ENCODE measurements at regions not wholly inside any gene's neighbourhood (a gene's known extent, or its start where the extent isn't known, plus 50 kb on each side); places are given as distances from the start of the nearest gene placed in this dataset.

- intact Hi-C loops (cut with DNase I) = no loop called here
- no peak overlapping the region for H3K27ac ChIP-seq
- no peak for TF ChIP-seq CTCF (IDR thresholded peaks at IDR 0.05)
- peaks cover 0 to 11% of the 10 kb centered on the region in 2 donors for H3K9me3 ChIP-seq
- H3K36me3 ChIP-seq = no peaks in the 10 kb centered on the region
- ATAC-seq (no peak), DNase-seq (no peak)
- no peak overlapping the region for H3K4me3 ChIP-seq
- peaks cover 0 to 8% of the 10 kb centered on the region in 2 donors for H3K4me1 ChIP-seq
- H3K27me3 ChIP-seq = no peaks in the 10 kb centered on the region
Observed at GRCh38 chr12:19034937-19035336, 94.6 kb upstream of the PLEKHA5 start.

- no peaks in the 10 kb centered on the region for H3K27me3 ChIP-seq
- no peak overlapping the region for H3K27ac ChIP-seq
- H3K4me1 ChIP-seq = peaks cover 0 to 8% of the 10 kb centered on the region in 2 donors
- intact Hi-C loops (cut with DNase I) = no loop called here
- no peak overlapping the region for H3K4me3 ChIP-seq
- ATAC-seq (peak; percentile 55), DNase-seq (no peak)
- H3K36me3 ChIP-seq = no peaks in the 10 kb centered on the region
- peaks cover 0 to 11% of the 10 kb centered on the region in 2 donors for H3K9me3 ChIP-seq
- TF ChIP-seq CTCF (IDR thresholded peaks at IDR 0.05) = no peak
Observed at GRCh38 chr12:19035536-19035935, 94.0 kb upstream of the PLEKHA5 start.

- intact Hi-C loops (cut with DNase I) = no loop called here
- no peaks in the 10 kb centered on the region for H3K27me3 ChIP-seq
- peak in 1 of 4 donors; percentile 30 for DNase-seq
- no peaks in the 10 kb centered on the region for H3K36me3 ChIP-seq
- peaks cover 0 to 11% of the 10 kb centered on the region in 2 donors for H3K9me3 ChIP-seq
- H3K4me1 ChIP-seq = peaks cover 0 to 8% of the 10 kb centered on the region in 2 donors
- no peak overlapping the region for H3K4me3 ChIP-seq
- no peak for TF ChIP-seq CTCF (IDR thresholded peaks at IDR 0.05)
- H3K27ac ChIP-seq = peak overlapping the region in 1 of 2 donors; percentile 1
- ATAC-seq = peak; percentile 81
Observed at GRCh38 chr12:19036673-19037357, 92.7 kb upstream of the PLEKHA5 start.

- DNase-seq (no peak), ATAC-seq (no peak)
- H3K9me3 ChIP-seq = peaks cover 0 to 5% of the 10 kb centered on the region in 2 donors
- intact Hi-C loops (cut with DNase I) = no loop called here
- H3K36me3 ChIP-seq = no peaks in the 10 kb centered on the region
- no peak overlapping the region for H3K4me3 ChIP-seq
- no peaks in the 10 kb centered on the region for H3K27me3 ChIP-seq
- no peak overlapping the region for H3K27ac ChIP-seq
- TF ChIP-seq CTCF (IDR thresholded peaks at IDR 0.05) = no peak
- peaks cover 0 to 8% of the 10 kb centered on the region in 2 donors for H3K4me1 ChIP-seq
Observed at GRCh38 chr12:19038209-19038608, 91.3 kb upstream of the PLEKHA5 start.

GRCh38 chr12:19039515-19039914, 90.0 kb upstream of the PLEKHA5 start:
- H3K27ac ChIP-seq = peak overlapping the region in 1 of 2 donors; percentile 6

More at GRCh38 chr12:19039515-19039914, 90.0 kb upstream of the PLEKHA5 start:
- TF ChIP-seq CTCF (IDR thresholded peaks at IDR 0.05) = no peak
- Histone ChIP-seq H3K4me3 (no peak overlapping the region), H3K4me1 (peaks cover 0 to 8% of the 10 kb centered on the region in 2 donors), H3K27me3 (no peaks in the 10 kb centered on the region), H3K9me3 (no peaks in the 10 kb centered on the region), H3K36me3 (no peaks in the 10 kb centered on the region)
- intact Hi-C loops (cut with DNase I) = no loop called here
- ATAC-seq (peak; percentile 18), DNase-seq (no peak)
